ENCODE measurements at regions not wholly inside any gene's neighbourhood (a gene's known extent, or its start where the extent isn't known, plus 50 kb on each side); places are given as distances from the start of the nearest gene placed in this dataset.
"Not testable (repeated sequence)": the region's sequence is repeated elsewhere in the genome, so short reads cannot be mapped to it uniquely, and the experiment has no call there.

DNA sequence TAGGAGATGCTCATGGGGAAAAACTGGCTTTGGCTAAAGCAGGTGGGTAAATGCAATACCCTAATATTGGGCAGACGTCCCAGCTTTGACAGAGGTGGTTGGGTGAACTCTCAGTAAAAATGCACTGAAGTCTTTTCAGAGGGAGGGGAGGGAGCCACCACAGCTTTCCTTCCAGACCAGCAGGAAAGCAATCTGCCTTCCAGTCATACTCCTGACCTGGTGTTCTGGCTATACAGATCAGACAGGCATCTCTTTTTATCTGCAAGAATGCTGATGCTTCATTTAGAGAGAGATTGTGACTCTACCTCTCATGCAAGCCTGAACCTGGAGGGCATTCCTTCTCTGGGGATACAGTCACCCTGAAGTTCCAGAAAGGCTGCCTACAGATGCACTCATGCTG is 52.6 kb upstream of the ICA1 start:
- no peak for DNase-seq

DNA sequence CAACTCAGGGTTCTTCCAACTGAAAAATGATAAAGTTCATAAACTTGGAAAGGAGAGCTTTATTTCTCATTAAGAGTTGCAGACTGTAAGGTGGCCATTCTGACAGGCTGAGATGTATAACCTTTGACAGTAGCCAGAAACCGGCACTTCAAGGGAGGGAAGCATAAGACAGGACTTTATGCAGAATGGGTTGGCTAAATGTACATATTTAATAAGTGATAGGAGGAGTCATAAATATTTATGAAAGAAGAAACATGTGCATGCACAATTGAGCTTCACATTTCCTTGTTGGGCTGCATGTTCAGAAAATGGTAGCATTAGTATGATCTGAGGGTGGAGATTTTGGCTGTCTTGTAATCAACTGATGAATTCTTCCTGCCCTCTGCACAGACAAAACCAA is 57.1 kb upstream of the ICA1 start:
- DNase-seq, result no peak

DNA sequence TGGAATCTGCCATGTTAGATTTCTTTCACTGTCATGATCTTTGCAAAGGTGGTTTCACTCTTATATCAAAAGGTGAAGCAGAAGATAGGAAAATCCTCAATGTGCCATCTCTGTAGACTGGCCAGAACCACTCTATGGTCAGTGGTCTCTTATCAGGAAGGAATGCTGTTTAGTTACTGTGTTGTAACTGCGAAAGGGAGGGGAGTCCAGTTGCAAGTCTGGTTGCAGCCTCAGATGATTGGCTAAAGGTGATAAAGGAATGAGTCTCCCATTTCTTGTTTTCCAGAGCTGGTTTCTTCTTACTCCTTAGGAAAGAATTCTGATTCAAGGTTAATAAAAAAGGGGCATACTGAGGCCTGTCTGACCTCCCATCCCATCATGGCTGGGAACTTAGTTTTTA is 58.2 kb upstream of the ICA1 start:
- no peak for DNase-seq

DNA sequence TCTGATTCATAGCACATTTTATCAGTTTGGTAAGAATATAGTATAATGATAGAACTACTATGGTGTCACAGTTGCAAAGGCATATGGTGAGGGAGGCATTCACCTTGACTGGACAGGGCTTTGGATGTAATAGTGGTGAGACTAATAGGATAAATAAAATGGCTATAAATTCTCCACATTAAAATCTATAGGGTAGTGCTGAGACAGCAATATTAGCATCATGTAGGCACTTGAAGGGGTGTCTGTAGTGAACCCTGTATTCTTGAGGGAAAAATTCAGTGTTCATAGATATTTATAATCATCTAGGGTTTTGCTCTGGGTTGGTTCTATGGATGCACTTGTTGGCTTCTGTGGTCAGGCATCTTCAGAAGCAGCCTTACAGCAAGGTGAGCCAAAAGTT is 59.3 kb upstream of the ICA1 start:
- no peak for DNase-seq

DNA sequence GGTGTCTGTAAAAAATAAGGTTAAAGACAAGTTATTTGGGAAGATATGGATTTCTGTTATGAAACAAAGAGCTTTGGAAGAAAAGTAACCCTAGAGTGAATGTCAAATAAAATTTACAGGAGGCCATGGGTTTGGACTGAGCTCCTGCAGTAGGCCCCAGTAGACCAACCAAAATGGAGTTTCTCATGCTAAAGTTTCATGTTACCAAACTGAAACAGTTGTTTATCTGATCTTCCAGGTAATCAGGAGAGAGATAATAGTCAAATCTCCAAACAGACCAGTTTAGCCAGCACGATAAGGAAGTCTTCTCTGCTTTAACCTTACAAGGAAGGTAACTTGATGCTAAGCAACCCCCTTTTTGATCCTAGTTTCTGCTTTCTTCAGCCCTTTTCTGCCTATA is 60.7 kb upstream of the ICA1 start:
- no peak for DNase-seq

DNA sequence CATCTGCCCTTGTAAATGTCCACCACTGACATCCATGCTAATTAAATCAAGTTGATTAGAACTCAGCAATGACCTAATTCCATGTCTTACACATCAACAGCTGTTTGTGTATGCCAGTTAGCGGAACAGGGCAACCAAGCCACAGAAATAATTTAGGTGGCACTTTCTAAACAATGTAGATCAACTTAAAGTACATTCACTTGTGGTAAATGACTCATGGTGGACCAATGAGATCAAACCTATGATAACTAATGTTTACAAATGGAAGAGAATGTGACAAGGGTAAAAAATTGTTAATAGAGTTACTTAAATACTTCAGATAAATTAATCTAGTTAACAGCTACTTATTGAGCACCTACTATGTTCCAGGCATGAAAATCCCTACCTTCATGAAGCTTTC is 63.1 kb upstream of the ICA1 start:
- no peak for DNase-seq

DNA sequence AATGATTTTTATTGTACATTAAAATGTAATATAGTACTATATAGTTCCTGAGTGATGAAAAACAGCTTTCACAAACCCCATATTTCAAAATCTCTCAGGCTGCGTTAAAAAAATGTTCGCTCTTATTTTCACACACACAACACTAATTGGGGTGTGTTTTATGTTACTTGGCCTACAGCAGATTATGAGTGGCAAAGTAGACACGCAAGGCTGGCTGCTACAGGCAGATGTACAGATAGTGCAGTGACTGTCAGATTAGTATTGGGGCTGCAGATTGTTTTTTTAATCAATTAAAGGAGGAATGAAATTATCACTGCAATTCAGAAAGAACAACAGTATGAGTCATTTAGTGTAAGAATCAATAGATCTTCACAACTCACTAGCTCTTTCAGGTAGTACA is 65.2 kb upstream of the ICA1 start:
- DNase-seq, result no peak

DNA sequence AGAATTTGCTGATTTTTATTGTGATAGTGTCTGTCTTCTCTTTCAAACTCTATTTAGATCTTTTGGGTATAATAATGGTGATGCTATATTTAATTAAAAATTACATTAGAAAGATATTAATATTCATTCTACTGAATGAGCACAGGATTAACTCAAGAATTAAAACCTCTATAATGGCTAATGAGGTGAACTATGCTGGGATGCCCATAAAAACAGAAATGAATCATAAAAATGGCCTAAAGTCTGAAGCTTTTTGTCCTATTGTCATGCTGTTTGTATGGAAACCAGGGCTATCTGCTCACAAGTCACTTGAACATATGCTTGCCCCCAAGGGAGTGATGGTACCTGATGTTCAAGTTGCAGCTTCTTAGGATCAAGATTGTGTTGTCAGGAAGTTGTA is 76.2 kb upstream of the ICA1 start:
- DNase-seq, result peak in 1 of 2 experiments; percentile 15

DNA sequence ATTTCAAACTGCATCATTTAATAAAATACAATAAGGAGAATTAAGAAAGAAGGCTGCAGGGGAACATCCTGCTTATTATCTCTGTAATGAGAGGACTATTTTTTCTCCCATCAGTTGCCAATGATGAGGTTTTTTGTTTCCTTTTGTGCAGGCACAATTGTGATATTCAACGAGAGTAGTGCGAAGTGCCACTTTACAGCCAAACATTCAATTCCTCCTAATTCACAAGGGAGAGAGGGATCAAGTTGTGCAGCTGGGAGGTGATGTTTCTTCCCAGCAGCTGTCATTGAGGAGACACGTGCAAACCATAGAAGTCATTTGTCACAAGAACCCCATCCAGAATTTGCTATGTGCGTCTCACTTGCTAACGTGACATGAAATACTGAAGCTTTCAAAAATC is 81.6 kb upstream of the ICA1 start:
- no peak for DNase-seq

DNA sequence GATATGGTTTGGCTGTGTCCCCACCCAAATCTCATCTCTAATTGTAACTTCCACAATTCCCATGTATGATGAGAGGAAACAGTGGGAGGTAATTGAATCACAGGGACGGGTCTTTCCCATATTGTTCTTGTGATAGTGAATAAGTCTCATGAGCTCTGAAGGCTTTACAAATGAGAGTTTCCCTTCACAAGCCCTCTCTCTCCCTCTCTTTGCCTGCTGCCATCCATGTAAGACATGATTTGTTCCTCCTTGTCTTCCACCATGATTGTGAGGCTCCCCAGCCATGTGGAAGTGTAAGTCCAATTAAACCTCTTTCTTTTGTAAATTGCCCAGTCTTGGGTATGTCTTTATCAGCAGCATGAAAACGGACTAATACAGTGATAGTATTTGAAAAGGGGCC is 85.4 kb upstream of the ICA1 start:
- not testable (repeated sequence) for DNase-seq

DNA sequence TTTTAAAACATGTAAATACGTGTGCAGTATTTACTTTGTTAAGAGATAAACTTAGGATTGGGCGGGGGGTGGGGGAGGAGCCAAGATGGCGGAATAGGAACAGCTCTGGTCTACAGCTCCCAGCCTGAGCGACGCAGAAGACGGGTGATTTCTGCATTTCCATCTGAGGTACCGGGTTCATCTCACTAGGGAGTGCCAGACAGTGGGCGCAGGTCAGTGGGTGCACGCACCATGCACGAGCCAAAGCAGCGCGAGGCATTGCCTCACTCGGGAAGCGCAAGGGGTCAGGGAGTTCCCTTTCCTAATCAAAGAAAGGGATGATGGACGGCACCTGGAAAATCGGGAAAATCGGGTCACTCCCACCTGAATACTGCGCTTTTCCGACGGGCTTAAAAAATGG is 81.8 kb upstream of the NXPH1 start:
- not testable (repeated sequence) for DNase-seq

DNA sequence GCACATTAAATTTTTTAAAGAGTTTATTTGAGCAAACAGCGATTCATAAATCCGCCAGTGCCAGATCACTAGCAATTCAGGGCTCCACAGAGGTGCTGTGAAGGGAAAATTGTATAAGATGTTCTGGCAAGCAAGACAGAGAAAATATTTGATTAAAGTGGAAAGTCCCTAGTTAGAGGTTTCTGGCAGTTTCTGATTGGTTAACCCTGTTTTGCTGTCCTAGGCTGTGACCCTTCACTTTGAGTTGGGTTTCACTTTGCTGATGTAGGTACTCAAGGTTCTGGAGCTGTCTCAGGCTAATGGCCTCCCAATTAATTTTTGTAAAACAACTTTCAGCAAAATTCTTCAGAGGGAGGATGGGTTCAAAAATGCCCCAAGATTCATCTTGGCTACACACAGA is 79.4 kb upstream of the NXPH1 start:
- DNase-seq, result no peak

DNA sequence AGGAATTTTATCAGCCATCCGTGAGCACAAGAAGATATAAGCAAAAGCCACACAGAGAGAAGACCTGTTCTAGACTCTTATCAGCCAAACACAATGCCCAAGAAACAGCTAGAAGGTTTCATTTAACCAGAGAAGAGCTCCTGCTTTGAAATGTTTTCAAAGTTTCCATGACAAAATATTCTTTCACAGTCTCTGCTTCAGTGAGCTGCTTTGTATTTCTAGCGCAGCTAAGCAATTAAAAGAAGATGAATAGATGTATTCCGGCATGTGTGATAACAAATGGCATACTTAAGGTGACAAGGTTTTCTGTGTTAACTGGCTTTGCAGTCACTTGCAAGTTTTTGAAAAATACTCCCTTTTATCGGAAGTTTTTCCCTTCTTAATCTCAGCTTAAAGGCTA is 78.9 kb upstream of the NXPH1 start:
- no peak for DNase-seq

DNA sequence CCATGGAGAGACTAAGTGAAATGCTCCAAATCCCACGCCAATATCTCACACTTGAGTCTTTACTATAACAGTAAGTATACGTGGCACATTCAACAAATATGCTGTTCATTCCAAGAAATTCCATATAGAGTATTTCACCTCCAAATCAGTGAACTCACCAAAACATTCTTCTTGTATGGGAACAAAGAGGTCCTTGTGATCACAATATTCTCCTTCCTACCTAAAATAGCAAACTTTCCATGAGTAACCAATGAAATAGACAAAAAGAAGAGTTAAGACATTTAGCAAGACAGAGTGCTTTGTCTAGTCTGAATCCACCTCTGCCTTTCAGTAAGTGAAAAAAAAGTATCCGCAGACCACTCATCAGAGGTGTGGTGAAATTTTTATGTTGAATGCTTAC is 77.3 kb upstream of the NXPH1 start:
- no peak for DNase-seq

DNA sequence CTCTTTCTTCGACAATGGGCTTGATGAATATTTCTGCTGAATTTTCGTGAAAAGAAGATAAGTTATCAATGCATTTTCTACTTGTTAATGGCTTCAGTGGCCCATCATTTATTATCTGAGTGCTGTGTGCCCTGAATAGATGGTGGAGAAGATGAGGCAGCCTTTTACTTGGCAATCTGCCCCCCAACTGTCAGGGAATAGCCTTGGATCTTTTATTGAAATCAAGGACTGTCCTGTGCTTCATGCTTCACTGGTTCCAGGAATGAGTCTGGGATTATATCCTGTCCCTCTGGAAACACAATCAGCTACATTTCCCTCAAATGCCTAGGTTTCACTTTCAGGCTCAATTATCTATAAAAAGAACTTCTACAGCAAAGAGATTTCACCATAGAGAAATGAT is 75.9 kb upstream of the NXPH1 start:
- peak in 1 of 2 experiments; percentile 54 for DNase-seq

DNA sequence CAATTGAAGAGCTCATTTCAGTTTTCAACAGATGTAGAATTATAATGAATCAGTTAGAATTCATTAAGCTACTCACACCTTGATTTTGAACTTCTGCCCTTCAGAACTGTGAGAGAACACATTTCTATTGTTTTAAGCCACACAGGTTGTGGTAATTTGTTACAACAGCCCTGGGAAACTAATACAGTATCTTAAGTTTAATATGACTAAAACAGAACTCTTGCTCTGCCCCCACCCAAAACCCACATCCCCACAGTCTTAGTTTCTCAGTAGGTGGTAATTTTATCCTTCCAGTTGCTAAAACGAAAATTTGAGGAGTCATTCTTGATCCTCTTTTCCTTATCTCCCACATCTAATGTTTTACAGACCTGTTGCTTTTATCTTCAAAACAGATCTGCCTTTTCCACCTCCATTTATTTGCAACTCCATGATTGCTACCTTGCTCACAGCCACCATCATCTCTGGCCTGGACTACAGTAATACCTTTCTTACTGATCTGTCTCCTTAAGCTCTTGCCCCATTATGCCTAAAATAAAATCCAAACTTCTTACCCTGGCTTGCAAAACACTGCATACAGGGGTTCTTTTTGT is 72.8 kb upstream of the NXPH1 start:
- no peak for DNase-seq

DNA sequence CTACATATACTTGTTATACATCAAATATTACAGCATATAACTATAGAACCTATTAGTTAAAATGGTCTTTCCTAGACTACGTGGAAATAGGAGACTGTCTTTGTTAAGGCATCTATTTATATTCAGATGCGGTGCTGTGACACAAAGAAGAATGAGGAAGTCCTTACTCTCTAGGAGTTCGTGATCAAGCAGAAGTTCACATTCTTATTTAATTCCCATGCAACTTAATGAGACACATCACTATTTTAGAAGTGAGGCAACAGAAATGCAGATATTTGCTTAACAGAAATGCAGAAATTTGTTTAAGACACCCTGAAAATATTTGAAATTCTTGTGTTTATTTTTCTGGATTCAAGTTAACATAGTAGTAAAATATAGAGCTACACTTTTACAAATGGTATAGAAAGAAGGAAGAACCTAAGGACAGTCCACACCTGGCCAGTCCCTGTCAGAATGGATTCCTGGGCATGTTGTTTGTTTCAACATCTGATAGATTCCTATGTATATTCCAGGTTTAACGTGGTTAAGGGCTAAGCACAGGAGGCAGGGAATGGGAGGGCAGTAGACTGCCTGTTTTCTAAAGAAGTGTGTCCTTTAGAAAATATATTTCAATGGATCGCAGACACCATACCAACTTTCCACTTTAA is 70.6 kb upstream of the NXPH1 start:
- DNase-seq, result no peak

DNA sequence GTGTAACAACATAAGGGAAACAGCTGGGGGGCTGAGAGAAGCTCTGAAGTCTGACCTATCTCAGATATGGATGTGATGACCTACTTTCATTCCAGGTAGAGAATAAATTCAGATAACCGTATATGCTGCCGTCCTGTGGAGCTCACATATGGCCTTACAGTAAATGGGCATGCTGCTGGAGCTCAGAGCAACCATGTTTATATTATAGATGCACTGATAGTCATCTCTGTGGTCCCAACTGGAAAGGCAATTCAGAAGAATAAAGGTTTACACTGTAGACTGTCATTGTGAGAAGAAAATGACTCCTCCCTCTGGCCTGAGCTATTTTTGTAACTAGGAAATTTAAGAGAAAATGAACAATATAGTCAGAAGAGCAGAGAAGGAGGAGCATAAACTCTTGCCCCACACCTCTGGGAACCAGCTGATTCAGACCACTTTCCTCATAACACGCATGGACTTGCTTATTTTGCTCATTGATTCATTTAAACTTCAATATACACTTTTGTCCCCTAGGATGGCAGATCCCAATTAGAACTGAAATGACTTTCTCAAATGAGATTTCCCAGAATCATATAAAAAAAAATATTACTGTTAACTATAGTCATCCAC is 69.9 kb upstream of the NXPH1 start:
- no peak for DNase-seq

DNA sequence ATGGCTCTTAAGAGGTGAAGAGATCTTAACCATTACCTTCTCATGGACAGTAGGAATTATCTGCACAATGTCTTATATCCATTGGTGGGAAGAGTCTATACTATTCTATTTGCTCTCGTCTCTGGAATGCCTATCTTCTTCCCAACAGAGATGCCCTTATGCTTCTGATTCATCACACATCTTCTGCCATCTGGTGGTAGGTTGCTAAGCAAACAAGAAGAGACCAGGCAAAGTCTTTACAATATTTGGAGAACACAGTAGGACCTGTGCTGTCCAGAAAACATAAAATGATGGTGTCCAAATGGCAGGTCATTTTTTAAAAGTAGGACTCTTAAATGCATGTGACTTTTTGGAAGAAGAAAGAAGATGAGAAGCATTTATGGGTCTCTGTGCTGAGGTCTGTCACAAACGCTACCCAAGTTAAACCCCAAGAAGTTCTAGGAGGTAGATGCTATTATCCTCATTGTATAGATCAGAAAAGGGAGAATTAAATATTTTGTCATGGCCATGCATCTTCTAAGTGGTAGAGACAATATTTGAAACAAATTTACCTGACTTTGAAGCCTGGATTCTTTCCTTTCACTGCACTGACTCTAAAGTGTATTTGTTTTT is 67.8 kb upstream of the NXPH1 start:
- peak; percentile 8 to 55 for DNase-seq

DNA sequence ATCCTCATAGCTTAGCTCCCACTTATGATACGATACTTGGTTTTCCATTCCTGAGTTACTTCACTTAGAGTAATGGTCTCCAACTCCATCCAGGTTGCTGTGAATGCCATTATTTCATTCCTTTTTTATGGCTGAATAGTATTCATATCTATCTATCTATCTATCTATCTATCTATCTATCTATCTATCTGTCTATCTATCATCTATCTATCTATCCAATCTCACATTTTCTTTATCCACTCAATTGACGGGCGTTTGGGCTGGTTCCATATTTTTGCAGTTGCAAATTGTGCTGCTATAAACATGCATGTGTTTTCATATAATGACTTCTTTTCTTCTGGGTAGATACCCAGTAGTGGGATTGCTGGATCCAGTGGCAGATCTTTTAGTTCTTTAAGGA is 65.4 kb upstream of the NXPH1 start:
- DNase-seq, result not testable (repeated sequence)

DNA sequence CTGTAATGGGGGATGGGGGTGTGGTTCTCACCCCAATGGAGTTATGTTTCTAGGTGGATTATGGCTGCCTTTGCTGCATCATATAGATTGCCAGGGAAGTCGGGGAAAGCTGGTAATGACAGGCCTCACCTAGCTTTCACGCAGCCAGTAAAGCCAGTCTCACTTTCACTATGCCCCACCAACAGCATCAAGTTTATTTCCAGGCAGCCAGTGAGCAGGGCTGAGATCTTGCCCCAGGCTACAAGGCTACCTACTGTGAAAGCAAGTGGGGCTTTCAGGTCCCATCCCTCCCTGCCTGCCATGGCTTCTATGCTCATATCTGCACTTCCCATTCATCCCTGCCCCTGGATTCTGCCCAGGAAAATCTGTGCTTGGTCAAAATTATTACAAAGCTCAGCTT is 61.7 kb upstream of the NXPH1 start:
- DNase-seq, result no peak

DNA sequence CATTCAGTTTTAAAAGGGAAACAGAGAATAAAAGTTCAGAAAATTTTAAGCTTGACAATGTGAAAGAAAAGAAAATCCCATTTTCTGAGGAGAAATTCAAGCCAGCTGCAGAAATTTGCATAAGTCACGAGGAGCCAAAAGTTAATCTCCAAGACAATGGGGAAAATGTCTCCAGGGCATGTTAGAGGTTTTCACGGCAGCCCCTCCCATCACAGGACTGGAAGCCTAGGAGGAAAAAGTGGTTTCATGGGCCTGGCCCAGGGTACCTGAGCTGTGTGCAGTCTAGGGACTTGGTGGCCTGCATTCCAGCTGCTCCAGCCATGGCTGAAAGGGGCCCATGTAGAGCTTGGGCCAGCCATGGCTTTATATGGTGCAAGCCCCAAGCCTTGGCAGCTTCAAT is 59.6 kb upstream of the NXPH1 start:
- DNase-seq, result no peak

DNA sequence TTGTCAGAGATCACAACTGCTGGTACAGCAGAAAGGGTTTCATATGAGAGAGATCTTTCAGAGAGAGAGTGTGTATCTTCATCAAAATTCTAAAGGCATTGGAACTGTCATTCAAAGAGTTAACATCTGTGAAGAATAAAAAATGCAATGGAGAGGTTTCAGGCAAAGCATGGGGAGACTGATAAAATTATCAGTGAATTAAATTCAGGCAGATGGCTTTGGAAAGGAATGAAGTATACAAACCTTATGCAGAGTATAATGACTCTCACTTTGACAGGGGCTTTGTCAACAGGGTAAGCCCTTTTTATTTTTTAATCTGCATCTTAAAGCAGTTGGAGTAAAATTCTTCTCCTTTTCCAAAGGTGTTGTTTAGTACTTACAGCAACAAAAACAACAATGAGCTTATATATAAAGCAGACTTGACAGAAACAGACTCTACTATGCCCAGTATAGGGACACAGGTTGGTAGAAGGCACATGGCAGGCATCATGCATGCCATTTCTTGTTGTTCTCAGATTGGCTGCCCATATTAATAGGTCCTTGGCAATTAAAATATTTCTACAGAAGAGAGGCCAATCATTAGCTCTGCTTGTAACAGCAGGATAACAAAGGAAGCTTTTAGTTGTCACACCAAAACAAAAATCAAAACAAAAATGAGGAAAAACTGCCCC is 54.9 kb upstream of the NXPH1 start:
- no peak for DNase-seq

DNA sequence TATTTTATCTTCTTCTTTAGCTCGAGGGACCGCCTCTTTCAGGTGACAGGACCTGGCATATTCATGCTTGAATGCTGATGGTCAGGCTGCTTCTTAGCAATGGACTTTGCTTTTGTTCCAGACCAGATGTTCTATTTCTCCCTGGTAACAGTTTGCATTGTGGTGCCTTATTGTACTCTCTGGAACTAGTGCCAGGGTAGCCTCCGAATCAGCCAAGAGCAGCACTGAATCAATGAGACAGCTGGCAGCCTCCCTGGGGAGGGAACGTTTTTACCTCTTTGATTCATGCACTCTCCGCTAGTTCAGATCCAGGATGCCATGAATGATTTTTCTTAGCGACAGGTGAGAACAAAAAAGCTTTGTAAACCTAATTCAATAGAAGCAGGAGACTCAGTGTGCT is 54.1 kb upstream of the NXPH1 start:
- peak; percentile 2 to 52 for DNase-seq

Data from NCI-H524 (cell line).